Activated naive CD4-positive, alpha-beta T cell treated with anti-CD3 and anti-CD28 coated beads, Interleukin-2, amount 10 ng/mL, durations not matched to agents 7 days and 5 days (primary cell): ENCODE measurements at regions not wholly inside any gene's neighbourhood (a gene's known extent, or its start where the extent isn't known, plus 50 kb on each side); places are given as distances from the start of the nearest gene placed in this dataset.
"Not testable (repeated sequence)": the region's sequence is repeated elsewhere in the genome, so short reads cannot be mapped to it uniquely, and the experiment has no call there.

Experiments
- CTCF ChIA-PET: fragments of 350-600 bp; sonication (Branson Sonifier 250); formaldehyde crosslinking; loops from one replicate; lab custom pipeline; 2021; ENCODE audit warnings: antibody characterized with exemption; lab: Charles Lee
- DNase-seq: peaks from one replicate; pipeline ENCODE4 v3.0.0-alpha.2; 2020
- H3K27ac Mint-ChIP-seq: one replicate; pipeline ENCODE4 v1.8.0; 2021; ENCODE audit warnings: mild to moderate bottlenecking, moderate library complexity, mixed read lengths
- H3K27me3 Mint-ChIP-seq: one replicate; pipeline ENCODE4 v1.8.0; 2021; ENCODE audit warnings: mild to moderate bottlenecking, mixed read lengths
- H3K36me3 Mint-ChIP-seq: one replicate; pipeline ENCODE4 v1.8.0; 2021; ENCODE audit warnings: mixed read lengths
- H3K4me1 Mint-ChIP-seq: one replicate; pipeline ENCODE4 v1.8.0; 2021; ENCODE audit warnings: mixed read lengths
- H3K4me3 Mint-ChIP-seq: one replicate; pipeline ENCODE4 v1.8.0; 2021; ENCODE audit warnings: mild to moderate bottlenecking, moderate library complexity, mixed read lengths
- H3K9me3 Mint-ChIP-seq: one replicate; pipeline ENCODE4 v1.8.0; 2021; ENCODE audit warnings: mixed read lengths

DNA sequence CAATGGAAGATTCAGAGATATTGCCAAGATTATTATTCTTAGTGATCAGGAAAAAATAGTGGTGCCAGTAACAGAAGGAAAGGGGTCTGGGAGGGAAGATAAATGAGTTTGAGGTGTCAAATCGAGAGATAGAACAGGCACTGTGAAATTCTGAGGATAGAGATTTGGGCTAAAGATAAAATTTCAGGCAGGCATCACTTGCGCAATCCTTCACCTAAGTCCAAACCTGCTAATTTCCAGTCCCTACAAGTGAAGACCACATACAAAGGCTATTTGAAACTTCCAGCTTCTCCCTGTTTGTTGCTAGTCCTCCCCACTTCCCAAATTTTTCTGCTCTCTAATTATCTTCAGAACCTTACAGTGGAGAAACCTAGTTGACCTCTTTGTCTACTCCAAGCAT, 494.6 kb downstream of the MAGEE1 start:
- H3K4me1 Mint-ChIP-seq, result no peaks in the 10 kb centered on the region
- no peaks in the 10 kb centered on the region for H3K36me3 Mint-ChIP-seq
- no peak overlapping the region for H3K4me3 Mint-ChIP-seq
- H3K9me3 Mint-ChIP-seq, result no peaks in the 10 kb centered on the region
- DNase-seq, result no peak
- no peak overlapping the region for H3K27ac Mint-ChIP-seq
- CTCF ChIA-PET, result no interaction called here
- H3K27me3 Mint-ChIP-seq, result no peaks in the 10 kb centered on the region

DNA sequence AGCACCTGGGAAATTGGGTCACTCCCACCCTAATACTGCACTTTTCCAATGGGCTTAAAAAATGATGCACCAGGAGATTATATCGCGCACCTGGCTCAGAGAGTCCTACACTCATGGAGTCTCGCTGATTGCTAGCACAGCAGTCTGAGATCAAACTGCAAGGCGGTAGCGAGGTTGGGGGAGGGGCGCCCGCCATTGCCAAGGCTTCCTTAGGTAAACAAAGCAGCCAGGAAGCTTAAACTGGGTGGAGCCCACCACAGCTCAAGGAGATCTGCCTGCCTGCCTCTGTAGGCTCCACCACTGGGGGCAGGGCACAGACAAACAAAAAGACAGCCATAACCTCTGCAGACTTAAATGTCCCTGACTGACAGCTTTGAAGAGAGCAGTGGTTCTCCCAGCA, 497.1 kb downstream of the MAGEE1 start:
- CTCF ChIA-PET, H3K4me3 Mint-ChIP-seq, H3K27ac Mint-ChIP-seq, H3K9me3 Mint-ChIP-seq, DNase-seq, H3K4me1 Mint-ChIP-seq, H3K27me3 Mint-ChIP-seq, H3K36me3 Mint-ChIP-seq: not testable (repeated sequence)

DNA sequence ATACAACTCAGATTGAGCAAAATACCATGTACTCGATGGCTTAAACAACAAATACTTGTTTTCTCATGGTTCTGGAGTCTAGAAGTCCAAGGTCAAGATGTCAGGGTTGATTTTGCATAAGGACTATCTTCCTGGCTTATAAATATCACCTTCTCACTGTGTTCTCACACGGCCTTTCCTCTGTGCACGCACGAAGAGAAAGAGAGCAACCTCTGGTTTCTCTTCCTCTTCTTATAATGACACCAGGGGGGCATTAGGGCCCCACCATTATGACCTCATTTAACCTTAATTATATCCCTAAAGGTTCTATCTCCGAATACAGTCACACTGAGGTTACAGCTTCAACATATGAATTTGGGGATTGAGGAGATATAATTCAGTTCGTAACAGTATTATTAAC, 504.0 kb downstream of the MAGEE1 start:
- no peak overlapping the region for H3K27ac Mint-ChIP-seq
- H3K4me1 Mint-ChIP-seq, result no peaks in the 10 kb centered on the region

DNA sequence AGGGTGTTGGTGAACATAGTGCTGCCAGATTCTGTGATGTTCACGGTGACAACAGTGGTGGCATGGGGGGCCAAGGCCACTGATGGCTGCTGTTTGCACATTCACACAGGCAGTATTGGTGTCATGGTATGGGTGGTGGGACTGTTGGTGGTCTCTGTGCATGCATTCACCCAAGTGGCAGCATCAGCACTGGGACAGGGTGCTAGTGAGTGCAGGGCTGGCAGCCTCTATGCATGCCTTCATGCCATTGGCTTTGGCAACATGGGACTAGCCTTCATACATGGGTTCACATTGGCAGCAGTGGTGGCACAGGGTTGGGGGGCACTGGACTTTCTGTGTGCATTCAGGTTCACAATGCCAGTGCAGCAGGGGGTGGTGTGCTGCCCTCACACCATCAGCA, 489.7 kb upstream of the FGF16 start:
- CTCF ChIA-PET, result no interaction called here
- H3K9me3 Mint-ChIP-seq, result no peaks in the 10 kb centered on the region
- no peak for DNase-seq
- no peak overlapping the region for H3K27ac Mint-ChIP-seq
- H3K36me3 Mint-ChIP-seq, result no peaks in the 10 kb centered on the region
- H3K27me3 Mint-ChIP-seq, result peaks cover 3% of the 10 kb centered on the region
- no peaks in the 10 kb centered on the region for H3K4me1 Mint-ChIP-seq
- no peak overlapping the region for H3K4me3 Mint-ChIP-seq

More for the DNA sequence above, 504.0 kb downstream of the MAGEE1 start:
- no peaks in the 10 kb centered on the region for H3K36me3 Mint-ChIP-seq
- H3K4me3 Mint-ChIP-seq, result no peak overlapping the region
- no peak for DNase-seq
- H3K9me3 Mint-ChIP-seq, result no peaks in the 10 kb centered on the region
- CTCF ChIA-PET, result no interaction called here
- no peaks in the 10 kb centered on the region for H3K27me3 Mint-ChIP-seq

DNA sequence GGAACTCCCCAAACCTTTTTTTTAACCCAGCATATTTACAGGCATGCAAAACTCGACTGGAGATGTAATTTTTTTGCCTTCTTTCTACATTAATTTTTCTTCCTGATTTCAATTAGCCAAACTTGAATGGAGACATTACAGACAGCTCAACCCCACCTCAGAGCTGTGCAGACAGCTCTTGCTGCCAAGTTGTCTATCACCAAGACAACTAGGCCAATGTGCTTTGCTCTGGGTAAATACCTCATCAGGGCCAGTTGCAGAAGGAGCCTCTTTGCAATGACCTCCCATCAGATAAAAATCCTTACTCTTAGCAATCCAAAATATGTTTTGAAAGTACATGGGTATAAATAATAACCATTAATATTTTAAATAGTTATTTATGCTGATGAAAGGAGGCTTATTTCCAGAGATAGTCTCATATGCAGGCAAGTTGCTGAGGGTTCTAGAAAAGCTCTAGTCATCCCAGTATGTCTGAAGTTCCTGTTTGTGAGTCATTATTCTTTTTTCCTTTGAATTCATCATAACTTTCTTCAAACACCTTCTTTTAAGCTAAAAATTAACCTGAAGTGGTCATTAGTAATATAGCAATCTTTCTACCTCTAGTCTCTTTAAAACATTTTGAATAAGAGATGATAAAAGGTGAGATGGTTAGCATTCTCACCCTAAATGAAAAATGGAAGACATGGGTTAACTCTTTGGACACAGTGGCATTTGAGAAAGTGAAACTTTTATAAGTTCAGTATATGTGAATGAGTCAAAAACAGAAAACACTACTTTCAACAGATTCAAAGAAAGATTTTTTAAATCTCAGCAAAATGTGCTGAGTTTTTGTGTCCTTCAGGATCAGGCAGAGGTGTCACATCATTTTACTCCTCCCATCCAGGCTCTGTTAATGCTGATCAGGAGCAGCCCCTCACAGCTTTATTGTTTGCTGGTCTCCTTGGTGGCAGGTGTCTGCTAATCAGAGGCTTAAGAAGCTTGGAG, 475.5 kb upstream of the FGF16 start:
- DNase-seq, result no peak
- Mint-ChIP-seq H3K27ac (no peak overlapping the region), H3K36me3 (no peaks in the 10 kb centered on the region), H3K4me3 (no peak overlapping the region), H3K9me3 (no peaks in the 10 kb centered on the region), H3K4me1 (no peaks in the 10 kb centered on the region), H3K27me3 (no peaks in the 10 kb centered on the region)
- CTCF ChIA-PET, result no interaction called here

DNA sequence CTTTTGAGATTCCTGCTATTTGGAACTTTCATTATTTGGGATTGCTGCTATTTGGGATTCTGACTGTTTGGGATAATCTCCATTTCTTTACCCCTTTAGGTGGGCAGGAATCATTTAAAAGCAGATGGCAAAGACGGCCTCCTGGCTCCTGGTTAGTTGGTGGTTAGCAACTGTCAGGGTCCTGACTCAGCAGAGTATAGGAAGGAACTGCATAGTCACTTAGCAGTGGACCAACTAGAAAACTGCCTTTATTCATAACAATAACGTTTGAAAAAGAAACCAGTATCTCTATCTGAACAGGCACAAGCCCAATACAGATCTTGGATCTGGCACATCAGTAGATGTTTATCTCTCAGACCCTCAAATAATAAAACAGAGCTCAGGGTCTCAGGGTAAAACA, 469.7 kb upstream of the FGF16 start:
- no peak overlapping the region for H3K4me3 Mint-ChIP-seq
- no peaks in the 10 kb centered on the region for H3K4me1 Mint-ChIP-seq
- H3K27me3 Mint-ChIP-seq, result no peaks in the 10 kb centered on the region
- H3K27ac Mint-ChIP-seq, result no peak overlapping the region
- CTCF ChIA-PET, result no interaction called here
- H3K9me3 Mint-ChIP-seq, result no peaks in the 10 kb centered on the region
- no peaks in the 10 kb centered on the region for H3K36me3 Mint-ChIP-seq
- DNase-seq, result no peak

DNA sequence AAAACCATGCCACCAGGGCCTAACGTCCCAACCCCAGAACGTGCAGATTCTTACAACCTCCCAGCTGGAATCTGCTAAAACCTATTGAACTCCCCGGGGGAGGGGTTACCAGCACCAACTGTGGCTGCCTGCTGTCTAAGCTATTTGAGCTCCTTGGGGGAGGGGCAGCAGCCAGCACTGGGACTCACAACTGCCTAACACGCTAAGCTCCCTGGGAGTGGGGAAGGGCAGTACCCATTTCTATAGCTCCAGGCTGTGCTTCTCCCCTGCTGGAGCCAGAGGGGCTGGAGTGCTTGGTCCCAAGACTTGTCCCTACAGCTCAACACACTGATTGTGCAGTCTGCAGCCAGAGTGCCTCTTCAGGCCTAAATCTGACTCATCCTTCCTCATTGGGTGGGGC, 459.8 kb upstream of the FGF16 start:
- Mint-ChIP-seq H3K27ac (no peak overlapping the region), H3K4me3 (no peak overlapping the region), H3K4me1 (no peaks in the 10 kb centered on the region), H3K9me3 (peaks cover 9% of the 10 kb centered on the region), H3K27me3 (no peaks in the 10 kb centered on the region), H3K36me3 (no peaks in the 10 kb centered on the region)
- DNase-seq, result no peak
- CTCF ChIA-PET, result no interaction called here

DNA sequence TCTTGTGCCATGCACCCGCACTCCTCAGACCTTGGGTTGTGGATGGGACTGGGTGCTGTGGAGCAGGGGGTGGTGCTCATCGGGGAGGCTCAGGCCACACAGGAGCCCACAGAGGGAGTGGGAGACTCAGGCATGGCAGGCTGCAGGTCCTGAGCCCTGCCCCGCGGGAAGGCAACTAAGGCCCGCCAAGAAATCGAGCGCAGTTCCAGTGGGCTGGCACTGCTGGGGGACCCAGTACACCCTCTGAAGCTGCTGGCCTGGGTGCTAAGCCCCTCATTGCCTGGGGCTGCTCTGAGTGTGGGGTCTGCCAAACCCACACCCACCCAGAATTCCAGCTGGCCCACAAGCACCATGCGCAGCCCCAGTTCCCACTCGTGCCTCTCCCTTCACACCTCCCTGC, 450.5 kb upstream of the FGF16 start:
- no peak overlapping the region for H3K27ac Mint-ChIP-seq
- H3K9me3 Mint-ChIP-seq, result no peaks in the 10 kb centered on the region
- no peaks in the 10 kb centered on the region for H3K4me1 Mint-ChIP-seq
- CTCF ChIA-PET, result no interaction called here
- H3K4me3 Mint-ChIP-seq, result no peak overlapping the region
- no peak for DNase-seq
- no peaks in the 10 kb centered on the region for H3K36me3 Mint-ChIP-seq
- H3K27me3 Mint-ChIP-seq, result no peaks in the 10 kb centered on the region

DNA sequence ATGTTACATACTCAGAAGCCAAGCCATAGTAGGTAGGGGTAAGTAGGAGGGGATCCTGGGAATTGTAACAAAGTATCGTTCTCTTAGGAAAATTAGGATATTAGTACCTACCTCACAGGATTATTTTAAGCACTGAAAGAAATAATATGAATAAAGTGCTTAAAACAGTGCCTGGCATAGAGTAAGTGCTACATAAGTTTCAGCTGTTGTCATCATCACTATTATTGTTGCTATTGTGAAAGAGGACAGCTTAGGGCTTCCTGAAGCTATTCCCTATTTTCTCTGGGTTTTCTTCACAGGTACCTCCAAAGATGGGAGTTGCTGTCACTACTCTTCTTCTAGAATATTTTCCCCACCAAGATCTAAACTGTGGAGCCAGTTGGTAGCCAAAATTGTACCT, 443.7 kb upstream of the FGF16 start:
- Mint-ChIP-seq H3K27ac (no peak overlapping the region), H3K27me3 (no peaks in the 10 kb centered on the region), H3K36me3 (no peaks in the 10 kb centered on the region), H3K9me3 (no peaks in the 10 kb centered on the region), H3K4me1 (peaks cover 18% of the 10 kb centered on the region), H3K4me3 (no peak overlapping the region)
- DNase-seq, result no peak
- CTCF ChIA-PET, result no interaction called here

DNA sequence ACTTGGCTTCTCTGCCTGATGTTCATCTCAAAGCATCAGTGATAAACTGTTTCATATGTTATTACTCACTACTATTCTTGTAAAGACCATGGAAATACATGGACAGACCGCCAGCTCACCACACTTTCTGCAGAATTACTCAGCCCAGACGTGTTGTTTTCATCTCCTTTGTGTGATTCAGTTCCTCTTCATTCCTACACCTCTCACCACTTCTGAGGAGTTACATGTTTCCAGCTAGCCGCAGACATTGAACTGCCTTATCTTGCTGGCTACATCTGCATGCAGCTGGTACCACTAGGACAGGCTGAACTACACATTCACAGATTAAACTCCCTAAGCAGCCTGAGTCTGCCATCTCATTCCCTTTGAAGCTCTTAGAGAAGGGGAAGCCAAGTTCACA, 443.2 kb upstream of the FGF16 start:
- H3K27ac Mint-ChIP-seq, result no peak overlapping the region

DNA sequence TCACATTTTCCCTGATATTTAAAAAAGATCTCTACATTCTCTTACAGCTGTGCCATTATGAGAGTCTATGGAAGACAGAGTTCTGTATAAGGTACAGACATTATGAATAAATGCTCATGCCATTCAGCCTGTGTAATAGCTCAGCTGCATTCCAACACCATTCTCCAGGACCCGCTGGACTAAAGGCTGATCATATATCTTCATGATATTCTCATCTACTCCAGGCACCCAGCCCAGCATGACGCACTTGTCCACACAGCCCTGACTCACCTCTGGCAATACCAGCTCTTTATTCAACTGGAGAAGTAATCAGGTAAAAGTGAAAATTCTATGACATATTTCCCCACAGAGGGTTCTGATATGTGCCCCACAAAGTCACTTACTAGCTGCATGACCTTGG, 437.5 kb upstream of the FGF16 start:
- peaks cover 6% of the 10 kb centered on the region for H3K4me1 Mint-ChIP-seq
- no peak for DNase-seq
- no peaks in the 10 kb centered on the region for H3K36me3 Mint-ChIP-seq
- no peaks in the 10 kb centered on the region for H3K27me3 Mint-ChIP-seq
- CTCF ChIA-PET, result no interaction called here
- H3K27ac Mint-ChIP-seq, result no peak overlapping the region
- no peak overlapping the region for H3K4me3 Mint-ChIP-seq
- H3K9me3 Mint-ChIP-seq, result no peaks in the 10 kb centered on the region

More for the DNA sequence above, 443.2 kb upstream of the FGF16 start:
- Mint-ChIP-seq H3K9me3 (no peaks in the 10 kb centered on the region), H3K27me3 (no peaks in the 10 kb centered on the region), H3K4me3 (no peak overlapping the region), H3K36me3 (no peaks in the 10 kb centered on the region), H3K4me1 (peaks cover 18% of the 10 kb centered on the region)
- CTCF ChIA-PET, result no interaction called here
- DNase-seq, result peak; percentile 36

DNA sequence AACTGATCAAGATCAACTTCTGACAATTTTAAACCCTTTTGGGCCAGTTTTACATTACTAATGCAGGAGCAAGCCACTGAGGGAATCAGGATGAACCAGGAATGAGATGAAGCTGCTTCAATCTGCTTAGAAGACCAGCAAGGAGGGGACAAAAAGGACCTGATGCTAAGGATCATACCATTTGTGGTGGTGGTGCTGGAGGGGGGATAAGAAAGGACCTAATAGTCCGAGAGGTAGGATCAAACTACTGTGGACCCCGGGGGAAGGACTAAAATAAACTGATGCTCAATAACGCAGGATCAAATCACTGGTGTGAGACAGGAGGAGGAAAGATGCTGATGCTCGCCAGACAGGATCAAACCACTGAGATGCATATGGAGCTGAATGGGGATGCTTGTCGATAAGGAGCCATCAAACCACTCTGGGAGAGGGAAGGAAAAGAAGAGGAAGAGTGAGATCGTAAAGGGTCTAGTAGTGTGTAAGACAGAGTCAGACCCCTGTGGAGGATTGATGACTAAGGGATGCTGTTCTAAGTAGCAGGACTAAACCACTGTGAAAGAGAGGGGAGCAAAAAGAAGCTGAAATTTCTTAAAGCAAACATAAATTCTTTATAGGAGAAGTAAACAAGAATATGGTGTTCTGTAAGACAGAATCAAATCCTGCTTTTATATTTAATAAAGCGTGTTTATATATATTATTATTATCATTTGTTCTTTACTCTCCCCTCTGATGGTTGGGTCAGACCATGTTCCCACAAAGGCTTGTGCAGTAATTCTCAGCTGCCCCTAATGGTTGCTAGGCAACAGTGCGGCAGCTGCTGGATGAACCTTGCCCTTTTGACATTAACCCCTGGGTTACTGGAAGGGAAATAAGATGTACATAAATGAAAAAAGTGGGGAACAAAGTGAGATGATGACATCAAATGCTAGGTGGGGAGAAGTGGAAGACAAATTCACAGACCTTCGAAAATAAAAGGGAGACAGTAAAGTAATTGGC, 432.5 kb upstream of the FGF16 start:
- Mint-ChIP-seq H3K4me3 (no peak overlapping the region), H3K9me3 (no peaks in the 10 kb centered on the region), H3K36me3 (no peaks in the 10 kb centered on the region), H3K4me1 (no peaks in the 10 kb centered on the region), H3K27me3 (no peaks in the 10 kb centered on the region), H3K27ac (no peak overlapping the region)
- CTCF ChIA-PET, result no interaction called here
- no peak for DNase-seq

DNA sequence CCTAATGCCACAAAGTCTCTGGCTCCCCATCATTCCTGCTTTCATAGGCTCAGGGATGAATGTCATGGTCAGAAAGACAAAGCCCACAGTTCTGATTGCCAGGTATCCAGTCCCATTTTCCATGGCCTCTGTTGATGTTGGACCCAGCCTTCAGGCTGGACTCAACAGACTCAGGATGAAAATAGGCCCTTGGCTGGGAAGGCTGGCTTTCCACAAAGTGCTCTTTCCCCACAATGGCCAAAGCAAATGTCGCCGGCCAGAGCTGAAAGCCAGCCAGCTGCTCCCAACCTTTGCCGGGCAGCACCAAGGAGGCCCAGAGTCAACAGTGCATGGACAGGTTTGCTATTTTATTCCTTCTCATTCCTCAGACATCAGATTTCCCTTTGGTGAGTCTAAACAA, 430.1 kb upstream of the FGF16 start:
- Mint-ChIP-seq H3K4me3 (no peak overlapping the region), H3K9me3 (no peaks in the 10 kb centered on the region), H3K36me3 (no peaks in the 10 kb centered on the region), H3K4me1 (no peaks in the 10 kb centered on the region), H3K27me3 (no peaks in the 10 kb centered on the region), H3K27ac (no peak overlapping the region)
- no peak for DNase-seq
- CTCF ChIA-PET, result no interaction called here

DNA sequence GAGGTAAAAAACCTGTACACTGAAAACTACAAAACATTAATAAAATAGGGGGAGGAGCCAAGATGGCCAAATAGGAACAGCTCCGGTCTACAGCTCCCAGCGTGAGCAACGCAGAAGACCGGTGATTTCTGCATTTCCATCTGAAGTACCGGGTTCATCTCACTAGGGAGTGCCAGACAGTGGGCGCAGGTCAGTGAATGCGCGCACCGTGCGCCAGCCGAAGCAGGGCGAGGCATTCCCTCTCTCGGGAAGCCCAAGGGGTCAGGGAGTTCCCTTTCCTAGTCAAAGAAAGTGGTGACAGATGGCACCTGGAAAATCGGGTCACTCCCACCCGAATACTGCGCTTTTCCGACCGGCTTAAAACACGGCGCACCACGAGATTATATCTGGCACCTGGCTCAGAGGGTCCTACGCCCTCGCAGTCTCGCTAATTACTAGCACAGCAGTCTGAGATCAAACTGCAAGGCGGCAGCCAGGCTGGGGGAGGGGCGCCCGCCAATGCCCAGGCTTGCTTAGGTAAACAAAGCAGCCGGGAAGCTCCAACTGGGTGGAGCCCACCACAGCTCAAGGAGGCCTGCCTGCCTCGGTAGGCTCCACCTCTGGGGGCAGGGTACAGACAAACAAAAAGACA, 400.9 kb upstream of the FGF16 start:
- CTCF ChIA-PET, H3K27me3 Mint-ChIP-seq, H3K9me3 Mint-ChIP-seq, H3K27ac Mint-ChIP-seq, H3K4me1 Mint-ChIP-seq, H3K36me3 Mint-ChIP-seq: not testable (repeated sequence)
- peak; percentile 20 for DNase-seq
- peak overlapping the region; percentile 38 for H3K4me3 Mint-ChIP-seq
